GM12873 (cell line): ENCODE measurements at regions not wholly inside any gene's neighbourhood (a gene's known extent, or its start where the extent isn't known, plus 50 kb on each side); places are given as distances from the start of the nearest gene placed in this dataset.
A peak's percentile ranks its signal among the peaks of the same experiment; 100 is the strongest.

Source experiments
- TF ChIP-seq, protein P1 (sequence below): IDR thresholded peaks from 2 replicates; pipeline ENCODE4 v1.5.1; 2012; ENCODE audit warnings: low read depth, mild to moderate bottlenecking, moderate library complexity, low read length, control low read depth; ENCODE audit not compliant: insufficient read depth; ENCODE audit errors: missing control alignments

DNA sequence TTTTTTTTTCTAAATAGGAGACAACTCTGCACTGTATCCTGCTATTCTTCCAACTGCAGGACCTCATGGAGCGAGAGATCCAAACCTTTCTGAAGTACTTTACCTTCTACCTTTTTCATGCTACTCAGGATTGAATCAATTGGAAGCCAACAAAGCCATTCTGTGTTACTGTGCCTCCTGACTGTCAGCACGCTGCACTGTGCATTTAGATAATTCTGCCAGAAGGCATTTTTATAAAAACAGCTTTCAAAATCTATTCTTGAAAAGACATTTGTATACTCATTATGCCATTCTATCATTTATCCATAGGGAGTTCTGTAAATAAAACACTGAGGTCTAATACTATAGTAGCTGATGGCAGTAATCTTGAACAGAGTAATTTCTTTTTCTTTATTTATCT, 142.8 kb downstream of the SLIT2 start:
- TF ChIP-seq, protein P1, sequence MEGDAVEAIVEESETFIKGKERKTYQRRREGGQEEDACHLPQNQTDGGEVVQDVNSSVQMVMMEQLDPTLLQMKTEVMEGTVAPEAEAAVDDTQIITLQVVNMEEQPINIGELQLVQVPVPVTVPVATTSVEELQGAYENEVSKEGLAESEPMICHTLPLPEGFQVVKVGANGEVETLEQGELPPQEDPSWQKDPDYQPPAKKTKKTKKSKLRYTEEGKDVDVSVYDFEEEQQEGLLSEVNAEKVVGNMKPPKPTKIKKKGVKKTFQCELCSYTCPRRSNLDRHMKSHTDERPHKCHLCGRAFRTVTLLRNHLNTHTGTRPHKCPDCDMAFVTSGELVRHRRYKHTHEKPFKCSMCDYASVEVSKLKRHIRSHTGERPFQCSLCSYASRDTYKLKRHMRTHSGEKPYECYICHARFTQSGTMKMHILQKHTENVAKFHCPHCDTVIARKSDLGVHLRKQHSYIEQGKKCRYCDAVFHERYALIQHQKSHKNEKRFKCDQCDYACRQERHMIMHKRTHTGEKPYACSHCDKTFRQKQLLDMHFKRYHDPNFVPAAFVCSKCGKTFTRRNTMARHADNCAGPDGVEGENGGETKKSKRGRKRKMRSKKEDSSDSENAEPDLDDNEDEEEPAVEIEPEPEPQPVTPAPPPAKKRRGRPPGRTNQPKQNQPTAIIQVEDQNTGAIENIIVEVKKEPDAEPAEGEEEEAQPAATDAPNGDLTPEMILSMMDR, result no peak

DNA sequence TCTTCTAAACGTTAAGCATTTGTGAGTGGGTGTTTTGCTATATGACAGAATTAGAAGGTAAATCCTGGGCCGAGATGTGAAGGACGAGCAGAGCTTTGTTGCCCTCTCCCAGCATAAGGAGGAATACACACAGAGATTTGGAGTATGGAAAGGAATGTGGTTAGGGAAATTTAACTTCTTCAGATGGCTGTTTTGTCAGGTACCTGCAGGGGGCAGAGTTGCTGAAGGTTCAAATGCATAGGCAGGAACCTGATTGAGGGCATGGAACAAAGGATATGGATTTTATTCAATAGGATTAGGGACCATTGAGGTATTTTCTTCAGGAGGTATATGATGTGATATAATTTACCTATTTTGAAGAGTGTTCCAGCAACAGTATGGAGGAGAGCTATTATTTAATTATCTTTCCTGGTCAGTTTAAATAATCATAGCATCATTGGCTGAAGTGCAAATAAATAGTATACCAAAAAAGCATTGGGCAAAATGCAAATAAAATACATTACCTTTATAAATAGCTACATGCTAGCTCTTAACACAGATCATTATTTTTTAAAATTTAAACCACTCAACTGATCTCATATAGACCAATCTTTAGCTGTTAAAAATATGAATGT, 143.6 kb downstream of the SLIT2 start:
- TF ChIP-seq, protein P1, result peak; percentile 70

DNA sequence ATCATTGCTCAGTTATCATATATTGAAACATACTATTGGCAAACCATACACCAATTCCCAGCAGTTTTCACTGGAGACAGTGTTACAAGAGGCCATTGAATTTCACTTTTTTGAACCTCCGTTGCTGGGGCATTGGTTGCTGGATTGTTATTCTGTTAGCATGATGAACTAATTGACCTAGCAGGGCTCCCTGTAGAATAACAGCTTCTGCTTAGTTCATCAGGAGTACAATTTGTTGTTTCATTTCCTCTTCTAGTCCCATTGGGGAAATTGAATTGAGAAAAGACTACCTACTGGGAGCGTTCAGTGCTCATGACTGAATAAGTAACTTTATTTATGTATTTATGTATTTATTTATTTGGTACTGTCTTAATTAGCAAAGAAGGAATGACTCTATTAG, 151.6 kb downstream of the SLIT2 start:
- TF ChIP-seq, protein P1, result no peak

DNA sequence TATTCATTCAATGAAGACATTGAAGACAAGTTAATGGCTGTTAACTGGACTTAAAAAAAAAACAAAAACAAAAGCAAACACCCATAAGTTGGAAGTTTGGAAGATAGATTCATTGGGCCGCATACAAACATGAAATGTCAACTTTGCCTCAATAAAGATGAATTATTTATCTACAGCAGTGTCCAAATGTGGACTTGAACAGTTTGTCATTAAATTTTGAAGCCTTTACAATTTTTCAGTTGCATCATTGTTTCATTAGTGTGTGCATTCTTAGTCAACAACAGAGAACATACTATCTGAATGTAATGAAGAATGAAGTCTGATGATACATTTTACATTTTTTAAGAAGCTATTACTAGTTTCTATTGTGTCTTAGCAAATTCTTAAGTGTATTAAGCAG, 152.1 kb downstream of the SLIT2 start:
- TF ChIP-seq, protein P1, result no peak

DNA sequence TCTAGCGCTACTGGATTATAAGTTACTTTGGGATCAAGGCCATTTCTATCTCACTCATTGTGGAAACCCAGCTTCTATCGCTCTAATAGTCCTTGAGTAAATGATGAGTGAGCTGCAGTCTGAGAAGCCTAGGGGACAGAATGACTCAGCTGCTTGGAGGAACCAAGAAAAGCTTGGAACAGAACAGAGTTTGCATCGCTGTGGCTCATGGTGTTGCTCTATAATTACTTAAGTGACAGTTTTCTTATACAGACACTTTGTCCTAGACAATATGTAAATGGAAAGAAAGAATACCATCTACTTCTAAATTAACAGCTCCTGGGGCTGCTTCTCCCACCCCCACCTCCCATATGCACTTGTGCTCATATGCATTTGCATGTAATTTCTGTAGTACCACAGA, 156.9 kb downstream of the SLIT2 start:
- TF ChIP-seq, protein P1, result no peak

DNA sequence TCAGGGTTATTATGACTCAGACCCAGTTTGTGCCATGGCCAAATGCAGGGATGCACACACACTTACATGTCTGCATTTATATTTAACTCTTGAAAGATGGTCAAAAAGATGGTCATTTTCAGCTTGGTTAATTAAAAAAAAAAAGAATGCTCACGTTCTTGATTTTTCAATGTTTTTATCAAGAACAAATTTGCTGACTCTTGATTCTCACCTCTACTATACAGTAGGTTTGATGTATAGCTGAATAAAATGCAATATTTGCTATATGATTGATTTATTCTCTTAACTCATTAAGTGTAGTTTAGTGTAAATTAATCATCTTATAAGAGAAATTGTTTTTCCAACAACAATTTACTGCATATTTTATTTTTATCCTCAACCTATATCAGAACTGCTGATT, 160.4 kb downstream of the SLIT2 start:
- TF ChIP-seq, protein P1, result no peak

DNA sequence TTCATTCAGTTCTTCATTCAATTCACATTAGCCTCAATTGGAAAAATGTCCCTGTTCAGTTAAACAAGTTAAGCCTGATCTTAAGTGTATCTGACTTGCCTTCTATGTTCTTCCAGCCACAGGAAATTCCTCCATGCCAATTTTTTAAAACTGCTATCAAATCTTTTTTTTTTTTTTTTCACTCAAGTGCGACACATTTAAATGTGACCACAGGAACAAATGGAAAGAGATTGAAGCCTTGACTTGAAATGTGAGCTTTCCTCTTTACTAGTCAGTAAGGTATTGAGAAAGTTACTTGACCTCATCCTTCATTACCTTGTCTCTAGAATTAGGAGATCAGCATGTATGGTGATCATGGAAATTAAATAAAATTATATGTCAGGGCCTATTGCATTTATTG, 165.1 kb downstream of the SLIT2 start:
- TF ChIP-seq, protein P1, result no peak
